ENCODE measurements at regions not wholly inside any gene's neighbourhood (a gene's known extent, or its start where the extent isn't known, plus 50 kb on each side); places are given as distances from the start of the nearest gene placed in this dataset.

GRCh38 chr10:2777666-2778355, 289.5 kb upstream of the PFKP start:
- TF ChIP-seq CTCF (IDR thresholded peaks at IDR 0.05) = no peak
- TF ChIP-seq EZH2 (IDR thresholded peaks at IDR 0.05) = no peak
- no peak for TF ChIP-seq EZH2phosphoT487 (IDR thresholded peaks at IDR 0.05)
